ENCODE measurements at regions not wholly inside any gene's neighbourhood (a gene's known extent, or its start where the extent isn't known, plus 50 kb on each side); places are given as distances from the start of the nearest gene placed in this dataset.

- CTCF ChIA-PET: no interaction called here
- H3K4me3 ChIP-seq (ENCODE audit: low read depth, low read length): no peak overlapping the region
- no peak for TF ChIP-seq CTCF (IDR thresholded peaks at IDR 0.05; ENCODE audit: insufficient read depth, low read length, missing control alignments)
- POLR2A ChIA-PET: no interaction called here
- no peak for DNase-seq (ENCODE audit: low read depth, low spot score)
Observed at GRCh38 chr2:138180692-138181386, 216.6 kb downstream of the HNMT start.

GRCh38 chr2:138182250-138182936 is 218.1 kb downstream of the HNMT start:
- DNase-seq (ENCODE audit: low read depth, low spot score): no peak
- H3K4me3 ChIP-seq (ENCODE audit: low read depth, low read length): no peak overlapping the region
- TF ChIP-seq CTCF (IDR thresholded peaks at IDR 0.05; ENCODE audit: insufficient read depth, low read length, missing control alignments): no peak
- POLR2A ChIA-PET: no interaction called here
- CTCF ChIA-PET: no interaction called here

GRCh38 chr2:138182937-138183312 is 218.7 kb downstream of the HNMT start:
- CTCF ChIA-PET: no interaction called here
- H3K4me3 ChIP-seq (ENCODE audit: low read depth, low read length): no peak overlapping the region
- DNase-seq (ENCODE audit: low read depth, low spot score): no peak
- no peak for TF ChIP-seq CTCF (IDR thresholded peaks at IDR 0.05; ENCODE audit: insufficient read depth, low read length, missing control alignments)
- POLR2A ChIA-PET: no interaction called here

GRCh38 chr2:138183705-138184104 is 219.4 kb downstream of the HNMT start:
- CTCF ChIA-PET: no interaction called here
- no peak for DNase-seq (ENCODE audit: low read depth, low spot score)
- TF ChIP-seq CTCF (IDR thresholded peaks at IDR 0.05; ENCODE audit: insufficient read depth, low read length, missing control alignments): no peak
- H3K4me3 ChIP-seq (ENCODE audit: low read depth, low read length): no peak overlapping the region
- POLR2A ChIA-PET: no interaction called here

GRCh38 chr2:138184428-138184827 is 220.2 kb downstream of the HNMT start:
- TF ChIP-seq CTCF (IDR thresholded peaks at IDR 0.05; ENCODE audit: insufficient read depth, low read length, missing control alignments): no peak

GRCh38 chr2:138185827-138186226 is 221.6 kb downstream of the HNMT start:
- TF ChIP-seq CTCF (IDR thresholded peaks at IDR 0.05; ENCODE audit: insufficient read depth, low read length, missing control alignments): no peak
- ChIA-PET CTCF (no interaction called here), POLR2A (no interaction called here)
- DNase-seq (ENCODE audit: low read depth, low spot score): no peak
- no peak overlapping the region for H3K4me3 ChIP-seq (ENCODE audit: low read depth, low read length)

More at GRCh38 chr2:138184428-138184827, 220.2 kb downstream of the HNMT start:
- no peak for DNase-seq (ENCODE audit: low read depth, low spot score)
- H3K4me3 ChIP-seq (ENCODE audit: low read depth, low read length): no peak overlapping the region
- ChIA-PET POLR2A (no interaction called here), CTCF (no interaction called here)
